Peyer's patch (tissue), 4 donors: ENCODE measurements at regions not wholly inside any gene's neighbourhood (a gene's known extent, or its start where the extent isn't known, plus 50 kb on each side); places are given as distances from the start of the nearest gene placed in this dataset.

ENCODE experiments used
- DNase-seq, 3 donors: peaks; one replicate each; pipeline ENCODE4 v3.0.0-alpha.2; 2017 to 2019
- H3K27ac ChIP-seq, 4 donors: fragments of 200-600 bp; sonication (generic); one replicate each; pipeline ENCODE4 v1.5.1; 2016 to 2019
- H3K27me3 ChIP-seq, 2 donors: fragments of 200-600 bp; sonication (generic); one replicate each; pipeline ENCODE4 v1.5.1; 2019
- H3K36me3 ChIP-seq, 3 donors: fragments of 200-600 bp; sonication (generic); one replicate each; pipeline ENCODE4 v1.5.1; 2016 to 2019
- H3K4me1 ChIP-seq, 4 donors: fragments of 200-600 bp; sonication (generic); one replicate each; pipeline ENCODE4 v1.5.1; 2016 to 2019
- H3K4me3 ChIP-seq, 4 donors: fragments of 200-600 bp; sonication (generic); 1 replicate in 3 of 4; 2 replicates in 1 of 4; pipeline ENCODE4 v1.5.1; 2016 to 2019; ENCODE audit warnings: mild to moderate bottlenecking in 1 of 4
- H3K9me3 ChIP-seq, 4 donors: fragments of 200-600 bp; sonication (generic); one replicate each; pipeline ENCODE4 v1.5.1; 2016 to 2019; ENCODE audit warnings: mild to moderate bottlenecking in 1 of 4
- CTCF ChIP-seq, 6 experiments: fragments of 450-650 bp in 4 of 6; fragments of 200-600 bp in 2 of 6; sonication (generic) in 1 of 6; IDR thresholded peaks; one replicate each; pipeline ENCODE4 v1.5.1; 2017 to 2019; ENCODE audit warnings: antibody characterized with exemption in 6 of 6, mild to moderate bottlenecking in 3 of 6, moderate library complexity in 1 of 6
- POLR2A ChIP-seq, 2 donors: fragments of 450-650 bp; IDR thresholded peaks; one replicate each; pipeline ENCODE4 v1.5.1; 2017; ENCODE audit warnings: antibody characterized with exemption in 2 of 2, mild to moderate bottlenecking in 2 of 2, moderate library complexity in 2 of 2

GRCh38 chr12:94793191-94793595 is 142.8 kb upstream of the TMCC3 start:
- Histone ChIP-seq H3K27me3 (no peaks in the 10 kb centered on the region), H3K4me3 (no peak overlapping the region), H3K4me1 (no peaks in the 10 kb centered on the region), H3K27ac (no peak overlapping the region), H3K9me3 (no peaks in the 10 kb centered on the region), H3K36me3 (no peaks in the 10 kb centered on the region)
- DNase-seq: no peak
- TF ChIP-seq CTCF (IDR thresholded peaks at IDR 0.05) (no peak), POLR2A (IDR thresholded peaks at IDR 0.05) (no peak)

- TF ChIP-seq CTCF (IDR thresholded peaks at IDR 0.05) (no peak), POLR2A (IDR thresholded peaks at IDR 0.05) (no peak)
- Histone ChIP-seq H3K36me3 (no peaks in the 10 kb centered on the region), H3K27ac (no peak overlapping the region), H3K9me3 (no peaks in the 10 kb centered on the region), H3K4me3 (no peak overlapping the region), H3K27me3 (no peaks in the 10 kb centered on the region), H3K4me1 (no peaks in the 10 kb centered on the region)
- DNase-seq: no peak
Observed at GRCh38 chr12:94792693-94793092, 142.3 kb upstream of the TMCC3 start.

- no peak overlapping the region for H3K27ac ChIP-seq
- H3K36me3 ChIP-seq: no peaks in the 10 kb centered on the region
- H3K9me3 ChIP-seq: no peaks in the 10 kb centered on the region
- TF ChIP-seq POLR2A (IDR thresholded peaks at IDR 0.05): no peak
- no peak for TF ChIP-seq CTCF (IDR thresholded peaks at IDR 0.05)
- no peak overlapping the region for H3K4me3 ChIP-seq
- no peak for DNase-seq
- no peaks in the 10 kb centered on the region for H3K4me1 ChIP-seq
- H3K27me3 ChIP-seq: no peaks in the 10 kb centered on the region
Observed at GRCh38 chr12:94791933-94792332, 141.6 kb upstream of the TMCC3 start.

GRCh38 chr12:94790825-94791224 is 140.5 kb upstream of the TMCC3 start:
- TF ChIP-seq POLR2A (IDR thresholded peaks at IDR 0.05) (no peak), CTCF (IDR thresholded peaks at IDR 0.05) (no peak)
- no peaks in the 10 kb centered on the region for H3K9me3 ChIP-seq

GRCh38 chr12:94790370-94790769 is 140.0 kb upstream of the TMCC3 start:
- H3K36me3 ChIP-seq: no peaks in the 10 kb centered on the region
- no peak overlapping the region for H3K4me3 ChIP-seq
- no peaks in the 10 kb centered on the region for H3K4me1 ChIP-seq
- TF ChIP-seq POLR2A (IDR thresholded peaks at IDR 0.05): no peak
- TF ChIP-seq CTCF (IDR thresholded peaks at IDR 0.05): no peak
- H3K27ac ChIP-seq: no peak overlapping the region
- H3K27me3 ChIP-seq: no peaks in the 10 kb centered on the region
- DNase-seq: no peak
- no peaks in the 10 kb centered on the region for H3K9me3 ChIP-seq

More at GRCh38 chr12:94790825-94791224, 140.5 kb upstream of the TMCC3 start:
- Histone ChIP-seq H3K4me3 (no peak overlapping the region), H3K27ac (no peak overlapping the region), H3K4me1 (no peaks in the 10 kb centered on the region), H3K36me3 (no peaks in the 10 kb centered on the region), H3K27me3 (no peaks in the 10 kb centered on the region)
- DNase-seq: no peak
